GM06990 (cell line): ENCODE measurements at regions not wholly inside any gene's neighbourhood (a gene's known extent, or its start where the extent isn't known, plus 50 kb on each side); places are given as distances from the start of the nearest gene placed in this dataset.
"Not testable (repeated sequence)": the region's sequence is repeated elsewhere in the genome, so short reads cannot be mapped to it uniquely, and the experiment has no call there.

ENCODE experiments used
- DNase-seq: peaks from one replicate; pipeline ENCODE4 v3.0.0-alpha.2; 2011; ENCODE audit not compliant: insufficient read length; ENCODE audit errors: extremely low read depth
- H3K27me3 ChIP-seq: replicated peaks from 2 replicates; pipeline ENCODE4 v1.6.0; 2011; ENCODE audit warnings: low read length; ENCODE audit not compliant: control insufficient read depth, insufficient read depth
- H3K36me3 ChIP-seq: 2 replicates; pipeline ENCODE4 v1.5.1; 2011; ENCODE audit warnings: low read length; ENCODE audit not compliant: control insufficient read depth, insufficient read depth
- H3K4me3 ChIP-seq: replicated peaks from 2 replicates; pipeline ENCODE4 v1.5.1; 2011; ENCODE audit warnings: low read depth, mild to moderate bottlenecking, control low read depth, low read length
- TF ChIP-seq, protein P1 (sequence below): IDR thresholded peaks from 2 replicates; pipeline ENCODE4 v1.5.1; 2011; ENCODE audit warnings: low read length, control low read depth, mild to moderate bottlenecking, inconsistent platforms; ENCODE audit not compliant: insufficient read depth, poor library complexity, severe bottlenecking

GRCh38 chr7:123270570-123270969, 70.8 kb upstream of the SLC13A1 start:
- H3K4me3 ChIP-seq, result no peak overlapping the region
- H3K36me3 ChIP-seq, result no peaks in the 10 kb centered on the region
- TF ChIP-seq, protein P1, sequence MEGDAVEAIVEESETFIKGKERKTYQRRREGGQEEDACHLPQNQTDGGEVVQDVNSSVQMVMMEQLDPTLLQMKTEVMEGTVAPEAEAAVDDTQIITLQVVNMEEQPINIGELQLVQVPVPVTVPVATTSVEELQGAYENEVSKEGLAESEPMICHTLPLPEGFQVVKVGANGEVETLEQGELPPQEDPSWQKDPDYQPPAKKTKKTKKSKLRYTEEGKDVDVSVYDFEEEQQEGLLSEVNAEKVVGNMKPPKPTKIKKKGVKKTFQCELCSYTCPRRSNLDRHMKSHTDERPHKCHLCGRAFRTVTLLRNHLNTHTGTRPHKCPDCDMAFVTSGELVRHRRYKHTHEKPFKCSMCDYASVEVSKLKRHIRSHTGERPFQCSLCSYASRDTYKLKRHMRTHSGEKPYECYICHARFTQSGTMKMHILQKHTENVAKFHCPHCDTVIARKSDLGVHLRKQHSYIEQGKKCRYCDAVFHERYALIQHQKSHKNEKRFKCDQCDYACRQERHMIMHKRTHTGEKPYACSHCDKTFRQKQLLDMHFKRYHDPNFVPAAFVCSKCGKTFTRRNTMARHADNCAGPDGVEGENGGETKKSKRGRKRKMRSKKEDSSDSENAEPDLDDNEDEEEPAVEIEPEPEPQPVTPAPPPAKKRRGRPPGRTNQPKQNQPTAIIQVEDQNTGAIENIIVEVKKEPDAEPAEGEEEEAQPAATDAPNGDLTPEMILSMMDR, result no peak
- H3K27me3 ChIP-seq, result no peaks in the 10 kb centered on the region
- DNase-seq, result no peak

DNA sequence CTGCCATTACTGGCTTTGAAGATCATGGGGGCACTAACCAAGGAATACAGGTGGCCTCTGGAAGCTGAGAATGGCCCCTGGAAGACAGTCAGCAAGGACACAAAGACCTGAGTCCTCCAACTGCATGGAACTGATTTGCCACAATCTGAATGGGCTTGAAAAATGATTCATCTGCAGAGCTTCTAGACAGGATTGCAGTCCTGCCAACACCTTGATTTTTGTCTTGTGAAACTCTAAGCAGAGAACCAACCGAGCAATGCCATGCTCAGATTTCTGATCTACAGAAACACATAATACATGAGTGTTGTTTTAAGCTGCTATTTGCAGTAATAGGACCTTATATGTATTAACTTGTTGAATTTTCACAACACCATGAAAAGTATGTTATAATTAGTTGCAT, 66.1 kb upstream of the SLC13A1 start:
- DNase-seq, result no peak
- TF ChIP-seq, protein P1, result no peak
- Histone ChIP-seq H3K4me3 (no peak overlapping the region), H3K27me3 (no peaks in the 10 kb centered on the region), H3K36me3 (no peaks in the 10 kb centered on the region)

DNA sequence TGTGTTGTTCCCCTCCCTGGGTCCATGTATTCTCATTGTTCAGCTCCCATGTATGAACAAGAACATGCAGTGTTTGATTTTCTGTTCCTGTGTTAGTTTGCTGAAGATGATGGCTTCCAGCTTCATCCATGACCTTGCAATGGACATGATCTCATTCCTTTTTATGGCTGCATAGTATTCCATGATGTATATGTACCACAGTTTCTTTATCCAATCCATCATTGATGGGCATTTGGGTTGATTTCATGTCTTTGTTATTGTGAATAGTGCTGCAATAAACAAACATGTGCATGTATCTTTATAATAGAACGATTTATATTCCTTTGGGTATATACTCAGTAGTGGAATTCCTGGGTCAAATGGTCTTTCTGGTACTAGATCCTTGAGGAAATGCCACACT, 65.1 kb upstream of the SLC13A1 start:
- not testable (repeated sequence) for H3K4me3 ChIP-seq, DNase-seq, H3K27me3 ChIP-seq, H3K36me3 ChIP-seq

GRCh38 chr7:123260428-123260960, 60.7 kb upstream of the SLC13A1 start:
- H3K4me3 ChIP-seq, result no peak overlapping the region
- TF ChIP-seq, protein P1, result no peak
- no peaks in the 10 kb centered on the region for H3K36me3 ChIP-seq
- no peak for DNase-seq
- no peaks in the 10 kb centered on the region for H3K27me3 ChIP-seq

DNA sequence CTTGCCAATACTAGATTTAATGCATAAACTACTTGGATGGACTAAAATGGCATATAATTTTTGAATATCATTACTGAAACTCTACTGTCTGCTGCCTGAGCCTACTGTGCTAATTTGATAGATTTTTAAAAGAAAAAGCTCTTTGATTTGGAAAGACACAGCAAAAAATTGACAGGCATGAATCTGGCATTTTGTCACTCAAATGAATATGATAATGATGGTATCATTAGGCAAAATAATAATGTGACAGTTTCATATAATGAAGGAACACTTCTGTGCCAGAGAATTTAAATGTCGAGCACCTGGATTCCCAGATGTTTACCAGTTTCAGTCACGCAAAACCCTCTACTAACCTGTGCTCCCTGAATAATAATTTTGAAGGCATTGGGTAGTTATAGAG, 60.0 kb upstream of the SLC13A1 start:
- TF ChIP-seq, protein P1, result no peak
- no peak for DNase-seq
- Histone ChIP-seq H3K36me3 (no peaks in the 10 kb centered on the region), H3K4me3 (no peak overlapping the region), H3K27me3 (no peaks in the 10 kb centered on the region)
